Immature natural killer cell (primary cell): ENCODE measurements at regions not wholly inside any gene's neighbourhood (a gene's known extent, or its start where the extent isn't known, plus 50 kb on each side); places are given as distances from the start of the nearest gene placed in this dataset.

Source experiments
- DNase-seq, 3 donors: peaks; one replicate each; pipeline ENCODE4 v3.0.0; 2022; ENCODE audit warnings: mixed read lengths in 1 of 3
- H3K27ac Mint-ChIP-seq, 6 donors: one replicate each; pipeline ENCODE4 v1.8.0; 2020; ENCODE audit warnings: mixed read lengths in 6 of 6, mild to moderate bottlenecking in 5 of 6, inconsistent platforms in 4 of 6, moderate library complexity in 3 of 6
- H3K27me3 Mint-ChIP-seq, 3 donors: one replicate each; pipeline ENCODE4 v1.8.0; 2020 to 2021; ENCODE audit warnings: low read depth in 3 of 3, mild to moderate bottlenecking in 3 of 3, mixed read lengths in 3 of 3, moderate library complexity in 3 of 3, inconsistent platforms in 1 of 3
- H3K36me3 Mint-ChIP-seq, 3 donors: one replicate each; pipeline ENCODE4 v1.8.0; 2020; ENCODE audit warnings: mixed read lengths in 3 of 3, inconsistent platforms in 2 of 3, mild to moderate bottlenecking in 2 of 3
- H3K4me1 Mint-ChIP-seq, 2 donors: one replicate each; pipeline ENCODE4 v1.8.0; 2020; ENCODE audit warnings: inconsistent platforms in 2 of 2, mild to moderate bottlenecking in 2 of 2, mixed read lengths in 2 of 2, moderate library complexity in 1 of 2
- H3K4me3 Mint-ChIP-seq, 5 donors: one replicate each; pipeline ENCODE4 v1.8.0; 2020; ENCODE audit warnings: mild to moderate bottlenecking in 5 of 5, mixed read lengths in 5 of 5, inconsistent platforms in 3 of 5, moderate library complexity in 3 of 5
- H3K9me3 Mint-ChIP-seq, 6 donors: one replicate each; pipeline ENCODE4 v1.8.0; 2020; ENCODE audit warnings: mild to moderate bottlenecking in 6 of 6, mixed read lengths in 6 of 6, inconsistent platforms in 4 of 6, moderate library complexity in 3 of 6

DNA sequence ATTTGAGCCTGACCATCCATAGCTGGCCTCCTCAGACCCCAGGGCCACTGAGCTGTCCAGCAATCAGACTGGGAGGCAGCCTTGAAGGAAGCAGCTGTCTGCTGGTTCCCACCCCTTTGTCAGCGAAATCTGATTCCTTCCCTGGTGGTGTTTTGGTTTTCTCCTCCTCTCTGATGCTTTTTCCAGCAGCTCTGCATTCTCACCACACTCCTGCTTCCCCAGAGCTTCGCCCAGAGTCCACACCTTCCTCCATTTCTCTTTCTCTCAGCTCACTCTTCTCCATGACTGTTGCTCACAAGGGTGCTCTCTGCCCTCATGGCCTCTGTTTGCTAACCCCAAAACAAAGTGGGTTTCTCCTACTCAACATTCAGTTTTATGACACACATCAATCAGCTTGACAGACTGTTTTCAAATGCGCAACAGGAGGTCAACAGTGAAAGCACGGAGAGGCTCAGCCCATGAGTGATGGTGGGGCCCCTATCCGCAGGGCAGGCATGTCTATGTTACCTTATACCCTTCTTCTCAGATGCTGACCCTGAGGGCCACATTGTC, 130.6 kb upstream of the MTNR1B start:
- H3K27me3 Mint-ChIP-seq = peaks cover 0 to 2% (median 2%) of the 10 kb centered on the region in 3 donors
- peaks cover 0 to 9% (median 2%) of the 10 kb centered on the region in 6 donors for H3K9me3 Mint-ChIP-seq
- H3K36me3 Mint-ChIP-seq = no peaks in the 10 kb centered on the region
- H3K4me3 Mint-ChIP-seq = no peak overlapping the region
- DNase-seq = no peak
- H3K27ac Mint-ChIP-seq = no peak overlapping the region
- H3K4me1 Mint-ChIP-seq = no peaks in the 10 kb centered on the region

GRCh38 chr11:92839450-92839849, 130.0 kb upstream of the MTNR1B start:
- no peaks in the 10 kb centered on the region for H3K36me3 Mint-ChIP-seq
- H3K9me3 Mint-ChIP-seq = peaks cover 0 to 9% (median under 1%) of the 10 kb centered on the region in 6 donors
- no peaks in the 10 kb centered on the region for H3K4me1 Mint-ChIP-seq

GRCh38 chr11:92841719-92842118, 127.7 kb upstream of the MTNR1B start:
- Mint-ChIP-seq H3K4me3 (no peak overlapping the region), H3K4me1 (no peaks in the 10 kb centered on the region), H3K9me3 (peaks cover 0 to 7% (median under 1%) of the 10 kb centered on the region in 6 donors), H3K36me3 (no peaks in the 10 kb centered on the region), H3K27ac (no peak overlapping the region), H3K27me3 (peaks cover 0 to 2% (median 2%) of the 10 kb centered on the region in 3 donors)
- no peak for DNase-seq

More at GRCh38 chr11:92839450-92839849, 130.0 kb upstream of the MTNR1B start:
- DNase-seq = no peak
- H3K27ac Mint-ChIP-seq = no peak overlapping the region
- H3K4me3 Mint-ChIP-seq = no peak overlapping the region
- H3K27me3 Mint-ChIP-seq = peaks cover 0 to 2% (median 2%) of the 10 kb centered on the region in 3 donors

DNA sequence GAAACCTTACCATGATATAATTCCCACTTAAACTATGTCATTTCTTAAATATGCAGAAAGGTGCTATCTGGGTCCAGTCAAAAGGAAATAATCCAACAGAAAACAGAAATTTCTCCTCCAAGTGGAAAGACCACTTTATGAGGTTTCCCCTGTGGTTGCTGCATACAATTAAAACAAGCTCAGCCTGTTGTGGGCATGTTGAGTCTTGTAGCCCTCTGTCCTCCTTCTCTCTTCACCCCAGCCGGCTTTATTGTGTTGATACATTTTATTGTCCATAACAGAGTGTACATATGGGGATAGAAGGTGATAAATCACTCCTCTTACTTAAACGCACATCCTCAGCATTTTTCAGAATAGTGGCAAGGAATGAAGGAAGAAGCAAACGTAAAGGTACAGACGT, 126.0 kb upstream of the MTNR1B start:
- no peaks in the 10 kb centered on the region for H3K4me1 Mint-ChIP-seq
- no peak for DNase-seq
- H3K36me3 Mint-ChIP-seq = no peaks in the 10 kb centered on the region
- H3K27me3 Mint-ChIP-seq = peaks cover 0 to 2% (median 2%) of the 10 kb centered on the region in 3 donors
- peaks cover 0 to 6% (median under 1%) of the 10 kb centered on the region in 6 donors for H3K9me3 Mint-ChIP-seq
- no peak overlapping the region for H3K4me3 Mint-ChIP-seq
- no peak overlapping the region for H3K27ac Mint-ChIP-seq

- no peaks in the 10 kb centered on the region for H3K4me1 Mint-ChIP-seq
- peaks cover 0 to 2% (median 0%) of the 10 kb centered on the region in 3 donors for H3K27me3 Mint-ChIP-seq
- no peak for DNase-seq
- H3K36me3 Mint-ChIP-seq = no peaks in the 10 kb centered on the region
- H3K9me3 Mint-ChIP-seq = peaks cover 0 to 6% (median 0%) of the 10 kb centered on the region in 6 donors
- H3K4me3 Mint-ChIP-seq = no peak overlapping the region
- no peak overlapping the region for H3K27ac Mint-ChIP-seq
Observed at GRCh38 chr11:92844197-92844596, 125.3 kb upstream of the MTNR1B start.

DNA sequence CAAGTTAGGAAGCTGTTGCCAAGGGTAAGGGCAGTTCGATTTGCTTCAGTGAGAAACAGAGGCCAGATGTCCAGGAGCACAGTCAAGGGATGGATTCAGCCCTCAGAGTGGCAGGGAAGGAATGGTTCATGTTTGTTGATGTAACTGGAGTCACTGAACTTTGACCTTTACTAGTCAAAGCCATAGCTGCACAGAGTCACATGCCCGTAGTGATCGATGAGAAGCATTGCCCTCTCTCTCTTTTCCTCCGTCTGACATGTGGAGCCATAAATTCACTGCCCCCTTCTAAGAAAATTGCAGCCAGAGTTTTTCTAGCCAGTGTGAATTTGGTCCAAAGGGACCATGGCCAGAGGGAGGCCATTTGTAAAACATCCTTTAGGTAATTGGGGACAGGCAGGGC, 124.1 kb upstream of the MTNR1B start:
- Mint-ChIP-seq H3K9me3 (peaks cover 0 to 6% (median 0%) of the 10 kb centered on the region in 6 donors), H3K36me3 (no peaks in the 10 kb centered on the region), H3K27me3 (peaks cover 0 to 2% (median 0%) of the 10 kb centered on the region in 3 donors), H3K4me3 (no peak overlapping the region), H3K27ac (no peak overlapping the region), H3K4me1 (no peaks in the 10 kb centered on the region)
- no peak for DNase-seq

- Mint-ChIP-seq H3K4me1 (no peaks in the 10 kb centered on the region), H3K27ac (no peak overlapping the region), H3K4me3 (no peak overlapping the region), H3K9me3 (peaks cover 0 to 6% (median 0%) of the 10 kb centered on the region in 6 donors), H3K27me3 (peaks cover 0 to 2% (median 0%) of the 10 kb centered on the region in 3 donors), H3K36me3 (no peaks in the 10 kb centered on the region)
- no peak for DNase-seq
Observed at GRCh38 chr11:92845805-92846204, 123.6 kb upstream of the MTNR1B start.

DNA sequence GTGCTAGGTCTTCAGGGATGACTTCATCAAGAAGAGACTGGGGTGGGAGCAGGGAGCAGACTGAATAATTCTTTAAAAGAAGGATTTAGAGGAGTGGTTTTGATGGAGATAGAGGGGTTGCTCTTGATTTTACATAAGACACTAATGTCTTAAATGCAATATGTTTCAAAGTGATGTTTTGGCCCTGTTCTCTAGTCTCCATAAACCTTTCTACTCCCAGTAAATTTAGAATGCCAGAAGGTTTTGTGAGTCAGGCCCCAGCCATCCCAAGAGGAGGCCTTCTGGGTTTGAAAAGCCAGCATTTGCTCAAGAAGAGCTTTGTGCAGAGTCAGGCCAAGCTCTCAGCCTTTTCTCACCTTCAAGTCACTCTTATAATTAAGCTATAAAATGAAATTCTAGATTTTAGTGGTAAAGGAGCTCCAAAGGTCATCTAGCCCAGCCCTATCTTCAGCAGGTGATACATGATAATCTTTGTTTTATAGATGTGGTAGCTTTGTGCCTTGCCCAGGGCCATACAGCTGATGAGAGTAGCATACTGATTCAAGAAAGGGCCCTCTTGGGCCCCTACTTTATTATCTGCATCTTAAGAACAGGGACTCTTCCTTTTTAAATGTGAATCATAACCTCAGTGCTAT, 122.8 kb upstream of the MTNR1B start:
- Mint-ChIP-seq H3K27me3 (peaks cover 0 to 2% (median 0%) of the 10 kb centered on the region in 3 donors), H3K4me1 (no peaks in the 10 kb centered on the region), H3K4me3 (no peak overlapping the region), H3K36me3 (no peaks in the 10 kb centered on the region), H3K27ac (no peak overlapping the region), H3K9me3 (peaks cover 0 to 6% (median 0%) of the 10 kb centered on the region in 6 donors)
- no peak for DNase-seq

GRCh38 chr11:92848578-92848977, 120.9 kb upstream of the MTNR1B start:
- Mint-ChIP-seq H3K4me1 (no peaks in the 10 kb centered on the region), H3K27me3 (no peaks in the 10 kb centered on the region), H3K4me3 (no peak overlapping the region), H3K9me3 (peaks cover 0 to 4% (median 0%) of the 10 kb centered on the region in 6 donors), H3K27ac (no peak overlapping the region), H3K36me3 (no peaks in the 10 kb centered on the region)
- DNase-seq = no peak

- H3K4me3 Mint-ChIP-seq = no peak overlapping the region
- no peaks in the 10 kb centered on the region for H3K4me1 Mint-ChIP-seq
- H3K27ac Mint-ChIP-seq = no peak overlapping the region
- H3K27me3 Mint-ChIP-seq = no peaks in the 10 kb centered on the region
- H3K9me3 Mint-ChIP-seq = no peaks in the 10 kb centered on the region
- H3K36me3 Mint-ChIP-seq = no peaks in the 10 kb centered on the region
- DNase-seq = no peak
Observed at GRCh38 chr11:92850296-92850826, 119.1 kb upstream of the MTNR1B start.

- H3K27me3 Mint-ChIP-seq = peaks cover 0 to 2% (median 0%) of the 10 kb centered on the region in 3 donors
- no peaks in the 10 kb centered on the region for H3K9me3 Mint-ChIP-seq
- H3K27ac Mint-ChIP-seq = no peak overlapping the region
Observed at GRCh38 chr11:92852229-92852628, 117.2 kb upstream of the MTNR1B start.

DNA sequence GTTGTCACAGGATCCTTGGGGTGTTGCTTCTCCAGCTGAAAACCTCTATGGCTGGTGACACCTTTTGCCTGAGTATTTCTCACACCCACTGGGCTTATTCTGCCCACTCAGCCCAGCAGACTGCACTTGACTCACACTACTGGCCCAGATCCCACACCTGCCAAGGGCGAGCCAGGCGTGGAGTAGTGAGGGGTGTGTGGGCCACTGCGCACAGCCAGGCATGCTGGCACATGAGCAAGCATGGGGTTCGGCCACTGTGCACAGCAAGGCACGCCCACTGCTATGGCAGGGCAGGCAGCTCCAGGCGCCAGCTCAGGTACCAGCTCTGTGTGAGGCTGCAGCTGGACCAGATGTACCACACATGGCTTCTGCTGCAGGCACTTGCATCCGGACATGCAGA, 116.5 kb upstream of the MTNR1B start:
- H3K27me3 Mint-ChIP-seq = peaks cover 0 to 2% (median 0%) of the 10 kb centered on the region in 3 donors
- no peaks in the 10 kb centered on the region for H3K36me3 Mint-ChIP-seq
- DNase-seq = no peak
- no peak overlapping the region for H3K4me3 Mint-ChIP-seq
- H3K27ac Mint-ChIP-seq = no peak overlapping the region
- no peaks in the 10 kb centered on the region for H3K4me1 Mint-ChIP-seq
- H3K9me3 Mint-ChIP-seq = no peaks in the 10 kb centered on the region

More at GRCh38 chr11:92852229-92852628, 117.2 kb upstream of the MTNR1B start:
- no peaks in the 10 kb centered on the region for H3K36me3 Mint-ChIP-seq
- H3K4me1 Mint-ChIP-seq = no peaks in the 10 kb centered on the region
- DNase-seq = no peak
- H3K4me3 Mint-ChIP-seq = no peak overlapping the region

- no peak for DNase-seq
- Mint-ChIP-seq H3K36me3 (no peaks in the 10 kb centered on the region), H3K4me3 (no peak overlapping the region), H3K4me1 (no peaks in the 10 kb centered on the region), H3K9me3 (no peaks in the 10 kb centered on the region), H3K27ac (no peak overlapping the region), H3K27me3 (peaks cover 0 to 2% (median 0%) of the 10 kb centered on the region in 3 donors)
Observed at GRCh38 chr11:92854162-92854561, 115.3 kb upstream of the MTNR1B start.

DNA sequence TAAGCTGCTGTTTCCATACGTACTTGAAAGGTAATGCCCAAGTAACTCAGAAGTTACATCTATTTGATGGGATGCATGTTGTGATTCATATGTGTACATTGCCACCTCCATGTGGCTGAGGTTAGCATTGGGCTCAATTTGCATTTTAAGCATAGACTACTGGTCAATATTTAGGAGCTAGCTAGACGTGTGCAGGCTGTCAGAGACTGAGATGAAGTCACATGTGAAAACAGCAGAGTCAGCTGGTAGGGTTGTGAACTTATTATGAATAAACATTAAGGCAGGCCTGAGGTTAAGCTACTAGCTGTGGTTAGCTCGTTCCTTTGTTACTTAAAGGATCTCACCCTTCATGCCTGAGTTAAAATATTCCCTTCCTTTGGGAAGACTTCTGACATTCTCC, 114.5 kb upstream of the MTNR1B start:
- DNase-seq = no peak
- Mint-ChIP-seq H3K27me3 (peaks cover 0 to 2% (median 0%) of the 10 kb centered on the region in 3 donors), H3K4me1 (no peaks in the 10 kb centered on the region), H3K4me3 (no peak overlapping the region), H3K27ac (no peak overlapping the region), H3K36me3 (no peaks in the 10 kb centered on the region), H3K9me3 (no peaks in the 10 kb centered on the region)
